CD4-positive, alpha-beta T cell treated with Interleukin-15 for 1 hour (primary cell): ENCODE measurements at regions not wholly inside any gene's neighbourhood (a gene's known extent, or its start where the extent isn't known, plus 50 kb on each side); places are given as distances from the start of the nearest gene placed in this dataset.

ENCODE experiments used
- DNase-seq: peaks from one replicate; pipeline ENCODE4 v3.0.0-alpha.2; 2020

DNA sequence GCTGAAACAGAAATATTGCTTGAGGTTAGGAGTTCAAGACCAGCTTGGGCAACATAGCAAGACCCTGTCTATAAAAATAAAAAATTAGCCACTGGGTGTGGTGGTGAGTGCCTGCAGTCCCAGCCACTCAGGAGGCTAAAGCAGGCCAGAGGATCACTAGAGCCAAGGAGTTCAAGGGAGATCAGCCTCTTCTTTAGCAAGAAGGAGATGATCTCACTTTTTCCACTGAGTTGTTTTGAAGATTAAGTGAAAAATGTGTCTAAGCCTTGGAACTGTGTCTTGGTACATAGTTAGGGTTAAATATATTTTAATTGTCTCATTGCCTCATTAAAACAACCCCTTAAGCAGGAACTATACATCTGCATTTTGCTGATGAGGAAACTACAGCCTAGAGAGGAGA, 279.0 kb upstream of the ZFP64 start:
- no peak for DNase-seq

DNA sequence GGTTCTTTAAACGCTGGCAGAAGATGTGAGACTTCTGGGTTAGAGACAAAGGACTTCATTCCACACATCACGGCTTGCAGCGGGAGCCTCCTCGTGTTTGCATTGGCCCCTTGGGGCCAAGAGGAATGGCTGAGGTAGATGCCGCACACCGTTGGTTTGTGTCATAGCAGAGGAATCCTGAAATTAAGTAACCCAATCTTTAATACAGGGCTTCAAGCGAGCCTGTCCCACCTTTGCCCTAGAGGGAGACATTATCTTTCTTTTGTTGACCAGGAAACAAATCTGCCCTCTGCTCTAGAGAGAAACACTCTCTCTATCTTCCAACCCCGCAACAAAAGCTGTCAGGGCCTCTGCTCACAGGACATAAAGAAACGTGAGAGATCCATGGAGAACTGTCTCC, 277.5 kb upstream of the ZFP64 start:
- DNase-seq = no peak

DNA sequence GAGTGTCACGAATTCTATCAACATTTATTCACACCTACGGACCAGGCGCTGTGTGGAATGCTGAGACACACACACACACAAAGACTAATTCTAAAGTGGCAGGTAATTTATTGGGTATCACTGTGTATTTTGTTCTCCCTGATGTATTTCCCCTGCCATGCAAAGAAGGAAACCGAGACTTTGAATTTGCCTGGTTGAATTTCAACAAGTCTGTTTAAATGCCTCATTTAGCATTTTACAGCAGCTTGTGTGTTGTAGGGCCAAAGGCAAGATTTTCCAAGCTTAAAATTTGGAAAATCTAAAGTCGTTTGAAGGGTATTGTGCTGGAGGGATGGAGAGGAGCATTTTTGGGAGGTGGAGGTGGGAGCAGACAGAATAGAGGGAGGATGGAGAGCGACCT, 274.4 kb upstream of the ZFP64 start:
- DNase-seq = no peak

DNA sequence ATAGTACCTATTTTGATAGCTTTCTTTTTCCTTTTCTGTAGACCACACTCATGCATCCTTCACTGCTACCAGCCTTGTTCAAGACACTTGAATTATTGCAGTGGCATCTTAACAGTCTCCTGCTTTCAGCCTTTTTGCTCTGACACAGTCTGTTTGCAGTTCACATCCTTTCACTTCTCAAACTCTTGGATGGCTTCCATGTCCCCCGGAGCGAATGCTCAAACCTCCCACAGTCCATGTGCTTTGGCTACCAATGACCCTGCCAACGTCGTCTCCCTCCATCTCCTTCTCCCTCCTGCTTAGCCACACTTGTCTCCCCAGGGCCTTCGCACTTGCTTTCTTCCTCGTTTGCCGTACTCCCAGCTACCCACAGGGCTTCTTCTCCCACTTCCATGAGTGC, 270.0 kb upstream of the ZFP64 start:
- DNase-seq = no peak

DNA sequence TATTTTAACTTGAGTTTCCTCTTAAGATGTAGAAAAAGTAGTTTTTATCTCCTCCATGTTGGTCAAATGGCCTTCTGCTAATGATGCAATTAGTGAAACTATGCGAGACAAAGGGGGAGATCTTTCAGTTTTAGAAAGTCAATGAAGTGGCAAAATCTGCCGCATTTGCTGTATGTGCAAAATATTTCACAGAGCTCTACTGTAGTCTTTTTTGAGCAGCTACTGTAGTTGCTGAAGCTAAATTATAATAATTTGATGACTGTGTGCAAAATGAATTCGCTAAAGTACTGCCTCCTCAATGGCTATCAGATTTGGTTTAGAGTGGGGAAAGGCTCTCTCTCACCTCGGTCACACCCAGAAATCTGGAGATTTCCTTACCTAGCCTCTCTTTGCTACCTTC, 267.6 kb upstream of the ZFP64 start:
- DNase-seq = no peak

DNA sequence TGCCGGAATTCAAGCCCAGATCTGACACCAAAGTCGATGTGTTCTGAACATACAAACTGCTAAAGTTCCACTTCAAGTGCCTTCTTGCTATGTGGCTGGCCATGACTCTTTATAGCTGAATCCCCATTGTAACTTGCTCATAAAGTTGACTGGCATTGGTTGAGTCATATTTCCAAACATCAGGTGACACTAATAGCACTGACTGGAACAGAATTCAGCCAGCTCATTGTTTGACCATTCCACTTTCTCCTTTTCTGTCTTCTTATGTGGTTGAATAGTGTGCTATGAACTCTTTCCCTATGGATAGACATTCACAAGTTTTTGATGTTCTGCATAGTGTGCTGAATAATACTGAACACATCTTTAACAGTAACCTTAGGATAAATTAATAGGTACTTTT, 266.2 kb upstream of the ZFP64 start:
- DNase-seq = no peak

DNA sequence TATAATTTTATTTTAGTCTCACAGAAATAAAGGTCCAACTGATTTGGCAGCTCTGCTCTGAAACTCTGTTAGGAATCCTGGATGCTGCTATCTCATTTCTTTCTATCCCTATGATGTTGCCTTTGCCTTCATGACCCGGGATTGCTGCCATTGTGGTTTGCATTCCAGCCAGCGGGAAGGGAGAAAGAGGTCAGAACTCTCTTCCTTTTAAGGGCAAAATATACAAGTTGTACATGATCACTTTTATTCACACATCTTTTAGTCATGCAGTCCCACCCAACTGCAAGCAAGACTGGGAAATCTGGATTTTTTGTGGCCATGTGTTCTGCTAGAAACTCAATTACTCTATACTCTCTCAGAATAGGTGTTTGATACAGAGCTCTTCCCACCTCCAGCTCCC, 263.1 kb upstream of the ZFP64 start:
- no peak for DNase-seq

DNA sequence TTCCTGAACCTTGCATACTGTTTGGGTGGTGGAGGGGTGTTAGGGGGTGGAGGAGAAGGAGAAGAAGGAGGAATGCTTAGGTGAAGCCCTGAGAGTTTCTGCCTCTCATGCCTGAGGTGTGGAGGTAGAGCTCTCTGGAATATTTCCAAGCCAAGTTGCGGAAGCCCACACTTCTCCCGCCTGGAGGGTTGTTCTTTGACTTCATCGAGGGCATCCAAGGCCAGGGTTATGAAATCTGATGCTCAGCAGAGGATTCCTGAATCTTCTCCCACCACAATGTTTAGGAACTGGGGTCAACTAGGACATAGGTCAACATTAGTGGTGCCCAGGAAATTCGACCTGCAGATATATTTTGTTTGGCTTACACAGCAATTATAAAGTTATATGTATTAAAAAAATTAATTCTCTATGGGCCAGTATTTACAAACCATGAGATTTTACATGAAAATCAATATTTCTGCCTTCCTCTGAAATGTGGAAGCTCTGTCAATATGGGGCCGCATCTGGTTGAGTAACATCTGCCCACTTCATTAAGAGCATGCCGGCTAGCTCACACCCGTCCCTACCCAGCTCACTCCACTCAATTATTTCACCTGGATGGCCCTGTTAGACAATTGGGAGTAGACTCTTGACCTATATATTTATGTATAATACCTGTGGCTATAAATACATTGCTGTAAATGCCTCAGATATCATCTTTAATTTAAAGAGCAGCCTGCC, 257.1 kb upstream of the ZFP64 start:
- no peak for DNase-seq

DNA sequence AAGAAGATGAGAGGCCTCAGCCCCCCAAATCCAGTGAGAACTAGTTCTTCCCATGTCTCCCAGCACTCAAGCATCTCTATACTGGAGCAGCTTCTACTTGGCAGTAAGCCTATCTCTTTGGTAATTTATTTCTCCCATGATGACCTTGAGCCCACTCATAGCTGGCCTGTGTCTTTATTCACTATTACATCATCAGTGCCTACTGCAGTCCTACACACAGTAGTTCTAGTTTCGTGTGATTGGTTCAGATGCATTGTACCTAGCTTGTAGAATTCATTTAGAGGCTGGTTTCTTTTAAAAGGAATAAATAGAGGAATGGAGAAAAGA, 255.6 kb upstream of the ZFP64 start:
- DNase-seq = no peak

DNA sequence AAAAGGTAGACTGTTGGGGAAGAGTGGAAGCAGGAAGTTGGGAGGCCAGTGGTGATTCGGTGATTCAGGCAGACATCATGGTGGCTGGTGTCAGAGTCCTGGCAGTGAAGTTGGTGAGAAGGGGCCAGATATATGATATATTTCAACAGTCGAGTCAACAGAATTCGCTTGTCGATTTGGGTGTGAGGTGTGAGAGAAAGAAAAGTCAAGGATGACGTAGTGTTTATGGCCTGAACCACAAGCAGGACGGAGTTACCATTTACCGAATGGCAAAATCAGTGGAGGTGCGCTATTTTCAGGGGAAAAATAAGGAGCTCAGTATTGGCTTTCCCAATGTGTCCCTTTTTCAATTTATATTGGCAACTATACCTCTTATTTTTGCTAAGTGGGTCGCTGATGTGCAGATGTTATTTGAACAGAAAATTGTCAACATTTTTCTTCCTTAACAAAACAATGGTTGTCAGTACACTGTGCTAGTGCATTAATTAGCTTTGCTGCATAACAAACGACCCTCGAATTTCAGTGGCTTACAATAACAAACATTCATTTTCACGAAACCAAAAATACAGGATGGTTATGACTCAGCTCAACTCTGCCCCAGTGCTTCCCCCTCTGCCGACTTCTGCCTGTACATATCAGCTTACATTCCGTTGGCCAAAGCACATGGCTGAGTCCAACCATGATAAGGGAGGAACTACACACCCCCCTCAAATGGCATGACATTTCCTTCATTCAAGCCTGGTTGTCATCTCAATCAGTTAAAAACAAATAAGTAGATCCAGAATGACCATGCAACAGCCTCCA, 255.0 kb upstream of the ZFP64 start:
- DNase-seq = no peak

DNA sequence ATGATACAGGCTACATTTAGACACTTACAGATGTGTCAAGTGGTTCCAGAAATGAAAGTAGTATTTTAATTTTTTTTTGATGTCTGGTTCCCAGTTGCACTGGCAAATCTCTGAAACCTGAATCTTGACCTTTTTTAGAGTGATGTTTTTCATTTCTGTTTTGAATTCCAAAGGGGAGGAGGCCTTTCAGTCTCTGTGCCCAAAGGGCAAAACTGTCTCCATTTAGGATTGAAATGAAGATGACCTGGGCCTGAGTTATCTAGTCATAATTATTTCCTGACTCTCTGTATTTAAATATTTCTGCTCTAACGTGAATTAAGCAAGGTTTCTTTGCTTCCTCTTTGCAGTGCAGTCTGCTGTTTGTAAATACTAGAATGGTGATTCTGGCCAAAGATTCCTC, 252.9 kb upstream of the ZFP64 start:
- no peak for DNase-seq

DNA sequence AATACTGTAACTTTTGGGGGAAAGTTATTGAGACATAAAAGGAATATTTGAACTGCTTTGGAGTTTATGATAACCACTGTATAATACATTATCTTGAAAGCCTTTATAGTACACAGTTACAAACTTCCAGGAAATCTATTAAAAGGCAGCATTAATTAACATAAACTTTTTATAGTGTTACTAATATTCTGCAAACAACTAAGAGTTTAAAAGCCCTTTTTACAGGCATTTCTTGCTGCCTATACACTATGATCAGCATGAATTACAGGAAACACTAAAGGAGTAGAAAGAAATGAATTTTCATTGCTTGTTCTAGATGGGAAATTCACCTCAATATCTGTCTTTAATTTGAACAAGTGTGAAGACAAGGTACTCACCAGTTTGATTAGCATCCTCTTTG, 252.3 kb upstream of the ZFP64 start:
- DNase-seq = no peak

DNA sequence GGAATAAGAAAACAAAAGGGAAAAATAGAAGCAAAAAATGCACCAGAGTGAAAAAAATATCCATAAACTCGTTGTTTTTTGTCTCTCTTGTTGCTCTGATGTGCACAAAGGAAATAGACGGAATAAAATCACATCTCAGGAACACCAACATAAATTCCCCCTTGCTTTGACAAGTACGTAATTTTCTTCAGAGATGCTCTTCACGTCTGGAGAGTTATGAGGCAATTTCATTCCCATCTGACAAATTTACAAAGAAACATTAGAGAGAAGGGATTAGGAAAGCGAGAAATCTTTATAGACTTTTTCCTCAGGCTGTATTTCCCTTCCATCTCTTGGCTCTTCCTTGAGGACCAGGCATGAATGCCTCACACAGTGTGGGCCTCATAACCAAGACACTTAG, 250.1 kb upstream of the ZFP64 start:
- DNase-seq = no peak

DNA sequence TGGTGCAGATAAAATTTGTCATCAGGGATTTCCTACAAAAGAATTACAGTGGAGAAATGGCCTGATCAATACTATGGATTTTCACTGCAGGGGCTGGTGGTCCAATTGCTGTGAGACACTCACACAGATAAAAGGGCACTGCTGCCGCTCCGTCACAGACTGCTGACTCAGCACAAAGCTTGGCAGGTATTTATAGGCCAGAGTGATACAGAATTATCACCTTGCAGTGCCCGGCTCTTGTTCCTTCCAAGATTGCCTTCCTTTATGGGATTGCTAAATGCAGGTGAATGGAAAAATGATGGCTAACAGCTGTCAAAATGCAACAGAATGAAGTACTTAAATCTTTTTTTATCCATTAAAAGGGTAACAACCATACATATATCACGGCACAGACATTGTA, 247.8 kb upstream of the ZFP64 start:
- no peak for DNase-seq

DNA sequence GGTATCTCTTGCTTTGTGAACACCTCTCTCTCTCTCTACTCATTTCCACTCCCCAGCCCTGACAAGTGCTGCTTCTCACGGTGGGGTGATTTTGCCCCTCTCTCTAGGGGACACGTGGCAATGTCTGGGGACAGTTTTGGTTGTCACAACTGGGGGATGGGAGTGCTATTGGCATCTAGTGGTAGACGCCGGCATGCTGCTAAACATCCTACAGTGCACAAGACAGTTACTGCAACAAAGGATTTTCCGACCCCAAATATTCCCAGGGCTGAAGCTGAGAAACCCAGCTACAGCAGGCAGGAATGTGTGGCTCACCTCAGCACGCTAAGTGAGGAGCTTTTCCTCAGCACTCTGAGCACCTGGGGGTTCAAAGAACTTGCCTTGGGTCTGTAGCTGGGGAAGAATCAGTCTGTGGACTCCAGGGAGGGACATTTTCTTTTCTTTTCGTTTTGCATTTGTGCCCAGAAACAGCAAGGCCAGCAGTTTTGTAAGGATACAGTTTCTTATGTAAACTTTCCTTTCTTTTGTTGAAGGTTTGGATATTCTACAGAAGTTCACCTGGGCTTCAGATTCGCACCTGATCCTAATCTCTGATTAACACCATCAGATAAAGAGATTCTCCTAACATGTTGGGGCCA, 246.9 kb upstream of the ZFP64 start:
- no peak for DNase-seq

DNA sequence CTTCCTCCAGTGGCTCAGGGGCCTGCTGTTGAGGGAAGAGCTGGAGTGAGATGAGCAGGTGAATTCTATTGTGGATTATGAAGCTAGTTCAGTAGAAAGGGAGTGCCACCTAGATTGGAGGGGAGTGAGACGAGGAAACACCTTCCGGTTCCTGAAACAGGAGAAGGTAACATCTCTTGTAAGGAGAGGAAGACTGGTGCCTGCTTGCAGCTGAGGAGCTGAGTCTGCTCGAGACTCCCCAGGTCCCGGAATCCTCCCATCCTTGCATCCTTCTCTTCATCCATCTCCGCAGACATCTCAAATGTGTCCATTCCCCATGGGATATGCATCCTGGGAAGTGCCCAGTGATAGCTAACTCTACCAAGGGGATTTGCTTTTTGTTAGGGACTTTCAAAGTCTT, 242.9 kb upstream of the ZFP64 start:
- no peak for DNase-seq

DNA sequence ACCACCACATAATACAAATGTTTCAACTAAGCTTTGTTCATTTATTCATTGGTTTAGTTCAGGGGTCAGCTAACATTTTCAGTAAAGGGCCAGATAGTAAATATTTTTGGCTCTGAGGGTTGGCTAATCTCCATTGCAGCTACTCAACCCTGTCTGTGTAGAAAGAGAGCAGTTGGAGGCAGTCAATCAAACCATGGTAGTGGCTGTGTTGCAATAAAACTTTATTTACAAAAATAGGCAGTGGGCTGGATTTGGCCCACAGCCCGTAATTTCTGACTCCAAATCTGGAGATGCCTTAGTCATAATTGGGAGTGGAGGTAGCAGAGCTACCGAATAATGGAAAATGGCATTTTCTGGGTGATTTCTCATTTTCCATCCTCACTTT, 242.5 kb upstream of the ZFP64 start:
- DNase-seq = no peak

DNA sequence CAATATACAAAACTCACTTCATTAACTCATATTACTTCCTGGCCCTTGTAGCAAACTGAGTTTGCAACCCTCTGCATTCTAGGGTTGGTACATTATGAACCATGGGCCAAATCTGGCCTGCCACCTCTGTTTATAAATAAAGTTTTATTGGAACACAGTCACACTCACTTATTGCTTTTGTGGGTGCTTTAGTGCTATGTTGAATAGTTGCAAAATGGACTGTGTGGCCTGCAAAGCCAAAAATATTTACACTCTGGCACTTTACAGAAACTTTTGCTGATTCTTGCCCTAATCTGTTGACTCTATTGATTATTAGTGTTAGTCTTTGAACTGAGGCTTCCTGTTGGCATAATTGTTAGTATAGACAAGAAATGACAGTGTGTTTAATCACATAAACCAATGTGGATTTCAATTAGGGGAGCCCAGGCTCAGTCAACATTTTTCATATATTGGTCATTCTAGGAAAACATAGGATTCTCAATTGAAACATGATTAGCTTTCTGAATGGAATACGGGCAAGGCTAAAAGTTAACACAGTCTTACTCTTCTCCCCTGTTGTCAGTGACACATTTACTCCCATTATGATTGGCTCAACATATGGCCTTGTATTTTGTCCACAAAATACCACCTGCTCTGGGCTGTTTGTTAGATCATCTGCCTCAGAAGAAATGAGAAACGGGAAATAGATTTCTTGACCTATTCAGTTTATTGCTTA, 241.9 kb upstream of the ZFP64 start:
- DNase-seq = no peak

DNA sequence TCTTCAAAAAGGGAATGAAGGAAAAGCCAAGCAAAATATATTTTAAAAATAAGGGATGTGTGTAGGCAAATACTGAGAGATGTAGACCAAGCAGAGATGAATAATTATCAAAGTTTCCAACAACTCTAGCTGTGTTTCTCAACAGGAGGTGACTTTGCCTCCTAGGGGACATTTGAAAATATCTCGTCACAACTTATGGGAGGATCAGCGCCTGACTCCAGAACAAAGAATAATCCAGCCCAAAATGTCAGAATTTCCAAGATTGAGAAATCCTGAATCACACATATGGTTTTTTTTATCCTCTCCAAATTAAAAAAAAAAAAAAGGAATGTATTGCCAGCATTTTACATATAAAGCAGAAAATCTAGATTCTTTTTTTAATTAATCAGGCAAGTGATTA, 241.2 kb upstream of the ZFP64 start:
- DNase-seq = no peak

DNA sequence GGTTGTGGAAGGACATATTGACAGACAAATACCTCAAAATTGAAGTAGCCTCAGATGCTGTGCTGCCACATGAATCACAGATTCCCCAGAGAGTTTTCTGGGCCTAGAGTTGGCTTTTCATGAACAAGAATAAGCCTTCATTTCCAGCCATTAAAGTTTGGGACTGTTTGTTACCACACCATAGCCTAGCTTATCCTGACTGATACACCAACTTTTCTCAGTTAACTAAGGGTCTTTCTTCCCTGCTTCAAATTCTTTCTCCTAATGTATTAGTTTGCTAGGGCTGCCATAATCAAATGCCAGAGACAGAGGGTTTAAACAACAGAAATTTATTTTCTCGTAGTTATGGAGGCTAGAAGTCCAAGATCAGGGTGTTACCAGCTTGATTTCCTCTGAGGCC, 237.4 kb upstream of the ZFP64 start:
- no peak for DNase-seq

DNA sequence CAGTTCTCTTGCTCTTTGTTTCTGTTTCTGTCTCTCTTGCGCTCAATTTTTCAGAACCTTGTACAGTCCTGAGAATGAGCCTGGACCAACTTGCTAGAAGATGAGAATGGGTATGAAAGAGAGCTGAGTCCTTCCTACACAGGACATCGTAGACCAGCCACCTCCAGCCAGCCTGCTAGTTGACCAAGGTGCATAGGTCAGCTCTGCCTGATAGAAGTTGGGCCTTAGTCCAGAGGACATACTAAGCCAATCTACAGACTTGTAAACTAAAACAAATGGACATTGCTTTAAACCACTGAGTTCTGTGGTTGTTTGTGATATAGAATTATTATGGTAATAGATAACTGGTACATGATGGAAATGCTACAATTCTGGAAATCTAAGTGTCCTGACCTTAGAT, 236.4 kb upstream of the ZFP64 start:
- no peak for DNase-seq

DNA sequence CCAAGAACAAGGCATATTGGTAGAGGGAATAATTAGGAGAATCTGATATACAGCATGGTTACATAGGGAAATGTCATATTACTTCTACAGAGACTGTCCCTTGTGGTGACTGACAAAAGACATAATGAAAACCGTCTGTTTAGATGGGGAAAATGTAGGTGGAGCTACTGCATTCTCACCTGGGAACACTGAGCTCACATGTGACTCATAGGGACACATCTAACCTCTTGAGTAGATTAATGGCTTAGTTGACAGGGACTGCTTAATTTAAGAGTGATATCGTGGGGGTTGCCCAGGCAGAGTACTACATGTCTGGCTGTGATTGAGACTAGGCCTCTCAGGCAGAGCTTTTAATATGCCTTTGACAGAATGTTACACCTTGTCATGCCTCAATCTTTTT, 235.3 kb upstream of the ZFP64 start:
- no peak for DNase-seq

DNA sequence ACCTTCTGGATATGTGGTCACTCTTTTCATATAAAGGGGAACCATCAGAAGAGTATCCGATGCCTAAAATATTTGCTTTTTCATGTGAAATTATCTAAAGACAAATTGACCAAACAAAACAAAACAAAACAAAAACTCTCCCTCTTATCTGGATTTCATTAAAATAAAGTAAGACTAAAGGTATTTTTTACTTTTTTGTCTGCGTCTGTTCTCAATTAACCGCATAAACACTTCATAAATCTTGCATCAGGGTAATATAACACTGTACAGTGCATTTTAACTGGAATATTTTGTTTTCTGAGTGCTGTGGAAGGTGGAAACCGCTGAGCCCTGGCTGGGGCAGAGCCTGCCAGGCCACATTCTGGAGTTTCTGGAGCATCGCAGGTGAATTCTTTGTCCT, 234.1 kb upstream of the ZFP64 start:
- DNase-seq = no peak

DNA sequence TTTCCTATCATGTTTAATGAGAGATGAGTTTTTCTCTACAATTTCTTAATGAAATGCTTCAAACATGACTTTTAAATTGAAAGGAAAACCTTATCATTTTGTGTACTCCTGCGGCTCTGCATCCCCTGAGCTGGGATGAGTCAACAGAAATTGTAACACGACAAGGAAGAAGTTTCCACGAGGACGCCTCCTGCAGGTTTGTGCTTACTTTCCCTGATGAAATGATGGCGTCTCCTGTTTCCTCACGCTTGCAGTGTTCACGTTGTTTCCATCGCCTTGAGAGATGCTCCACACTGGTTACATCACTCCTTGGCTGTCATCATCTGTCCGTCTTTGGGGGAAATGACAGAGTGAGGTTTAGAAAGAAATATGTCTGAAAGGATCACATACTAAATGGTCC, 233.7 kb upstream of the ZFP64 start:
- DNase-seq = no peak
